ENCODE measurements at regions not wholly inside any gene's neighbourhood (a gene's known extent, or its start where the extent isn't known, plus 50 kb on each side); places are given as distances from the start of the nearest gene placed in this dataset.
"Not testable (repeated sequence)": the region's sequence is repeated elsewhere in the genome, so short reads cannot be mapped to it uniquely, and the experiment has no call there.

GRCh38 chr2:186426153-186427016 is 59.7 kb upstream of the ZC3H15 start:
- H4K20me1 ChIP-seq (ENCODE audit: insufficient read depth, low read length) = no peaks in the 10 kb centered on the region
- no peak overlapping the region for H2AFZ ChIP-seq (ENCODE audit: low read depth, low read length)
- no peaks in the 10 kb centered on the region for H3K9me3 ChIP-seq (ENCODE audit: insufficient read depth, low read length, severe bottlenecking)
- no peaks in the 10 kb centered on the region for H3K36me3 ChIP-seq (ENCODE audit: insufficient read depth, low read length)
- TF ChIP-seq CTCF (IDR thresholded peaks at IDR 0.05; ENCODE audit: borderline replicate concordance, extremely low read depth, low read length, poor library complexity, severe bottlenecking) (no peak), EZH2 (IDR thresholded peaks at IDR 0.05; ENCODE audit: borderline replicate concordance, low read depth, low read length, severe bottlenecking) (no peak)
- no peak overlapping the region for H3K4me2 ChIP-seq (ENCODE audit: insufficient read depth, low read length)
- H3K4me3 ChIP-seq (ENCODE audit: low read depth in 1 of 2, low read length in 2 of 2) = no peak overlapping the region
- peak; percentile 90 for ATAC-seq (ENCODE audit: insufficient read depth, low read depth)
- H3K4me1 ChIP-seq (ENCODE audit: insufficient read depth, low read length) = peaks cover 12% of the 10 kb centered on the region
- DNase-seq = peak; percentile 15
- H3K27ac ChIP-seq (ENCODE audit: low read length) = no peak overlapping the region
- H3K9ac ChIP-seq (ENCODE audit: low read depth, low read length) = no peak overlapping the region
- H3K79me2 ChIP-seq (ENCODE audit: insufficient read depth, low read length) = no peaks in the 10 kb centered on the region
- no peaks in the 10 kb centered on the region for H3K27me3 ChIP-seq (ENCODE audit: insufficient read depth, low read length, poor library complexity)

GRCh38 chr2:186427017-186427350 is 59.1 kb upstream of the ZC3H15 start:
- not testable (repeated sequence) for H3K27me3 ChIP-seq (ENCODE audit: insufficient read depth, low read length, poor library complexity); H3K79me2 ChIP-seq (ENCODE audit: insufficient read depth, low read length); H4K20me1 ChIP-seq (ENCODE audit: insufficient read depth, low read length); H3K9ac ChIP-seq (ENCODE audit: low read depth, low read length); H3K36me3 ChIP-seq (ENCODE audit: insufficient read depth, low read length); DNase-seq; H3K4me3 ChIP-seq (ENCODE audit: low read depth in 1 of 2, low read length in 2 of 2); H3K27ac ChIP-seq (ENCODE audit: low read length); H2AFZ ChIP-seq (ENCODE audit: low read depth, low read length); H3K4me2 ChIP-seq (ENCODE audit: insufficient read depth, low read length); H3K9me3 ChIP-seq (ENCODE audit: insufficient read depth, low read length, severe bottlenecking)
- peak; percentile 37; the same call in 1 of the 3 replicates for ATAC-seq (ENCODE audit: insufficient read depth, low read depth)
- peaks cover 12% of the 10 kb centered on the region for H3K4me1 ChIP-seq (ENCODE audit: insufficient read depth, low read length)

GRCh38 chr2:186427970-186428369 is 58.1 kb upstream of the ZC3H15 start:
- Histone ChIP-seq H3K79me2 (ENCODE audit: insufficient read depth, low read length) (no peaks in the 10 kb centered on the region), H3K4me3 (ENCODE audit: low read depth in 1 of 2, low read length in 2 of 2) (no peak overlapping the region), H3K4me2 (ENCODE audit: insufficient read depth, low read length) (no peak overlapping the region), H3K9me3 (ENCODE audit: insufficient read depth, low read length, severe bottlenecking) (no peaks in the 10 kb centered on the region), H2AFZ (ENCODE audit: low read depth, low read length) (no peak overlapping the region), H4K20me1 (ENCODE audit: insufficient read depth, low read length) (no peaks in the 10 kb centered on the region), H3K36me3 (ENCODE audit: insufficient read depth, low read length) (no peaks in the 10 kb centered on the region), H3K9ac (ENCODE audit: low read depth, low read length) (no peak overlapping the region), H3K27me3 (ENCODE audit: insufficient read depth, low read length, poor library complexity) (no peaks in the 10 kb centered on the region), H3K4me1 (ENCODE audit: insufficient read depth, low read length) (peaks cover 12% of the 10 kb centered on the region), H3K27ac (ENCODE audit: low read length) (no peak overlapping the region)
- no peak for ATAC-seq (ENCODE audit: insufficient read depth, low read depth)
- no peak for DNase-seq
- TF ChIP-seq EZH2 (IDR thresholded peaks at IDR 0.05; ENCODE audit: borderline replicate concordance, low read depth, low read length, severe bottlenecking) = no peak
- TF ChIP-seq CTCF (IDR thresholded peaks at IDR 0.05; ENCODE audit: borderline replicate concordance, extremely low read depth, low read length, poor library complexity, severe bottlenecking) = no peak

- Histone ChIP-seq H3K27me3 (ENCODE audit: insufficient read depth, low read length, poor library complexity) (no peaks in the 10 kb centered on the region), H3K9ac (ENCODE audit: low read depth, low read length) (no peak overlapping the region), H3K4me1 (ENCODE audit: insufficient read depth, low read length) (peaks cover 12% of the 10 kb centered on the region), H3K36me3 (ENCODE audit: insufficient read depth, low read length) (no peaks in the 10 kb centered on the region), H4K20me1 (ENCODE audit: insufficient read depth, low read length) (no peaks in the 10 kb centered on the region), H3K27ac (ENCODE audit: low read length) (no peak overlapping the region), H3K9me3 (ENCODE audit: insufficient read depth, low read length, severe bottlenecking) (no peaks in the 10 kb centered on the region), H3K79me2 (ENCODE audit: insufficient read depth, low read length) (no peaks in the 10 kb centered on the region), H3K4me3 (ENCODE audit: low read depth in 1 of 2, low read length in 2 of 2) (no peak overlapping the region), H2AFZ (ENCODE audit: low read depth, low read length) (no peak overlapping the region), H3K4me2 (ENCODE audit: insufficient read depth, low read length) (no peak overlapping the region)
- no peak for TF ChIP-seq CTCF (IDR thresholded peaks at IDR 0.05; ENCODE audit: borderline replicate concordance, extremely low read depth, low read length, poor library complexity, severe bottlenecking)
- no peak for TF ChIP-seq EZH2 (IDR thresholded peaks at IDR 0.05; ENCODE audit: borderline replicate concordance, low read depth, low read length, severe bottlenecking)
- DNase-seq = no peak
- no peak for ATAC-seq (ENCODE audit: insufficient read depth, low read depth)
Measured at GRCh38 chr2:186429104-186429503, 57.0 kb upstream of the ZC3H15 start.

All from DND-41 (cell line).